Vagina (tissue), 2 donors: ENCODE measurements at regions not wholly inside any gene's neighbourhood (a gene's known extent, or its start where the extent isn't known, plus 50 kb on each side); places are given as distances from the start of the nearest gene placed in this dataset.

ENCODE experiments used
- DNase-seq, 2 donors: peaks; one replicate each; pipeline ENCODE4 v3.0.0-alpha.2; 2017; ENCODE audit errors: extremely low spot score in 2 of 2
- H3K27ac ChIP-seq: fragments of 200-600 bp; sonication (generic); one replicate; pipeline ENCODE4 v1.5.1; 2019
- H3K27me3 ChIP-seq: fragments of 200-600 bp; sonication (generic); one replicate; pipeline ENCODE4 v1.5.1; 2019
- H3K36me3 ChIP-seq, 2 donors: fragments of 200-600 bp; sonication (generic); one replicate each; pipeline ENCODE4 v1.5.1; 2017 to 2019
- H3K4me1 ChIP-seq: fragments of 200-600 bp; sonication (generic); one replicate; pipeline ENCODE4 v1.5.1; 2019
- H3K4me3 ChIP-seq, 2 donors: fragments of 200-600 bp; sonication (generic); 1 replicate in 1 of 2; 2 replicates in 1 of 2; pipeline ENCODE4 v1.5.1; 2016 to 2019
- H3K9me3 ChIP-seq: fragments of 200-600 bp; sonication (generic); one replicate; pipeline ENCODE4 v1.5.1; 2019
- CTCF ChIP-seq, 3 experiments: fragments of 450-650 bp in 2 of 3; fragments of 200-600 bp in 1 of 3; sonication (generic) in 1 of 3; IDR thresholded peaks; one replicate each; pipeline ENCODE4 v1.5.1; 2017 to 2019; ENCODE audit warnings: antibody characterized with exemption in 3 of 3, mild to moderate bottlenecking in 2 of 3, moderate library complexity in 2 of 3
- POLR2A ChIP-seq, 2 donors: fragments of 450-650 bp; IDR thresholded peaks; one replicate each; pipeline ENCODE4 v1.6.1; 2017; ENCODE audit warnings: antibody characterized with exemption in 2 of 2, mild to moderate bottlenecking in 2 of 2, moderate library complexity in 2 of 2
- POLR2AphosphoS5 ChIP-seq, 2 donors: sonication (generic); formaldehyde crosslinking; IDR thresholded peaks; one replicate each; pipeline ENCODE4 v1.9.0; 2017; ENCODE audit warnings: antibody characterized with exemption in 2 of 2, mild to moderate bottlenecking in 2 of 2, low read depth in 1 of 2; ENCODE audit not compliant: insufficient read depth in 1 of 2
- intact Hi-C: fragments of 100-400 bp; cut with DNase I; formaldehyde crosslinking; loops from one replicate; pipeline ENCODE4 v1.15.1; 2023

DNA sequence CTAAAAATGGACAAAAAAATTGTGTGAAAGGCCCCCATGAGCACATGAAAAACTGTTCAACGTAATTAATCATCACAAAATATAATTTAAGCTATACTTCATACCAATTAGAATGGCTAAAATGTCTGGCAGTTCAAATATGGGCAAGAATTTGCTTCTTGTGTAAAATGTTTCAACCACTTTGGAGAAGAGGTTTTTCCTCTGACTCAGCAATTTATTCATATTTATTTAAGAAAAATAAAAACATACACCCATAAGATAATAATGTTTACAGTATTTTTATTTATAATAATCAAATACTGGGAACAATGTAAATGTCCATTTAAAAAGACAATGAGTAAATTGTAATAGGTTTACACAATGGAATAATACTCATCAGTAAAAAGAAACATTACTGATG lies 395.1 kb upstream of the KHDRBS2 start:
- no peaks in the 10 kb centered on the region for H3K9me3 ChIP-seq
- TF ChIP-seq POLR2A (IDR thresholded peaks at IDR 0.05) (no peak), CTCF (IDR thresholded peaks at IDR 0.05) (no peak), POLR2AphosphoS5 (IDR thresholded peaks at IDR 0.05; ENCODE audit: insufficient read depth in 1 of 2, low read depth in 1 of 2) (no peak)
- H3K4me1 ChIP-seq = no peaks in the 10 kb centered on the region
- no peak for DNase-seq
- no peaks in the 10 kb centered on the region for H3K27me3 ChIP-seq
- H3K27ac ChIP-seq = no peak overlapping the region
- H3K4me3 ChIP-seq = no peak overlapping the region
- intact Hi-C loops = no loop called here
- H3K36me3 ChIP-seq = no peaks in the 10 kb centered on the region

DNA sequence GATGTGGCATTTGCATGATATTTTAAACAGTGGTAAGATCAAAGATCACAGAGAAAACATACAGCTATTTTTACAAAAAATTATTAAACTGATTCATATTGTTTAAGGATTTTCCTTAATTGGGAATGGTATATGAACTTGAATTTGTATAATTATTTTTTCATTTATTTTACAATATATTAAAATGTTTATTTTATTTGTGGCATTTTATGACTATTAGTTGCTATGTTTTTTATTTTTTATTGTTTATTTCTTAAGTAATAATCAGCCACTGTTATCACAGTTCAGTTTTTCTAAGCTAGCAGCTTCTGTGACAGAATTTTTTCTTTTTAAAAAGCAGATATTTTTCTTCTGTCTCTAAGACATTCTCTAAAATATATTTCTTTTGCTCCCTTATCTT lies 387.0 kb upstream of the KHDRBS2 start:
- Histone ChIP-seq H3K4me3 (no peak overlapping the region), H3K9me3 (no peaks in the 10 kb centered on the region), H3K27me3 (no peaks in the 10 kb centered on the region), H3K4me1 (no peaks in the 10 kb centered on the region), H3K27ac (no peak overlapping the region), H3K36me3 (no peaks in the 10 kb centered on the region)
- intact Hi-C loops = no loop called here
- no peak for DNase-seq
- no peak for TF ChIP-seq POLR2A (IDR thresholded peaks at IDR 0.05)
- no peak for TF ChIP-seq POLR2AphosphoS5 (IDR thresholded peaks at IDR 0.05; ENCODE audit: insufficient read depth in 1 of 2, low read depth in 1 of 2)
- TF ChIP-seq CTCF (IDR thresholded peaks at IDR 0.05) = no peak

DNA sequence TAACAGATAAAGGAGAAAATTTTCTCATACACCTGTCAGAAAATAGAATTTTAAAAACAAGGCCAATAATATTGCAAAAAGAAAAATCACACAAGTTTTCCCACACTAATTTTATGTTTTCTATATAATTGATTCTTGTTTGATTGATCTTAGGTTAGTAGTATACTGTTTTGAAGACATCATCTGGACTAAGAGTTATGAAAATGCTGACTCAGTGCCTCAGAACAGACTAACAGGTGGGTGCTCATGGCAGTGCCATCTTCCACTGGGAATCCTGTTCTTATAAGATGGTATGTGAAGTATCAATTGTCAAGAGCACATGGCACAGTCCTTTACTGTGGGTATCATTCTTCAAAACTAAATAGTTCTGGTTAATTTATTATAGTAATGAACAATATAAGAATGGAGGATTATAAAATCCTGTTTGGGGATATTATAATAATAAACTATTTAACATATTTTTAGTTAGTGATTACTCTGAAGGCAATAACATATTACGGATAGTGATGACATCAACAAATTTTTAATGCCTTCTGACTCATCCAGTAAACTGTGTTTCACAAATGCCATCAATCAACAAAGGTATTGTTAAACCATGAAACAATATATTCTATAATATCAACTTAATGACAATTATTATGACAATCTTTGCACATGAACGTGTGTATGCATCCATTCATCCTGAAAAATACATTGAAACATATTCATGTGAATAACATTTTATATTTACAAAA lies 384.6 kb upstream of the KHDRBS2 start:
- H3K4me3 ChIP-seq = no peak overlapping the region
- no peaks in the 10 kb centered on the region for H3K9me3 ChIP-seq
- H3K27ac ChIP-seq = no peak overlapping the region
- H3K4me1 ChIP-seq = no peaks in the 10 kb centered on the region
- H3K27me3 ChIP-seq = no peaks in the 10 kb centered on the region
- intact Hi-C loops = no loop called here
- no peak for DNase-seq
- no peaks in the 10 kb centered on the region for H3K36me3 ChIP-seq
- TF ChIP-seq POLR2AphosphoS5 (IDR thresholded peaks at IDR 0.05; ENCODE audit: insufficient read depth in 1 of 2, low read depth in 1 of 2) = no peak
- TF ChIP-seq POLR2A (IDR thresholded peaks at IDR 0.05) = no peak
- TF ChIP-seq CTCF (IDR thresholded peaks at IDR 0.05) = no peak

DNA sequence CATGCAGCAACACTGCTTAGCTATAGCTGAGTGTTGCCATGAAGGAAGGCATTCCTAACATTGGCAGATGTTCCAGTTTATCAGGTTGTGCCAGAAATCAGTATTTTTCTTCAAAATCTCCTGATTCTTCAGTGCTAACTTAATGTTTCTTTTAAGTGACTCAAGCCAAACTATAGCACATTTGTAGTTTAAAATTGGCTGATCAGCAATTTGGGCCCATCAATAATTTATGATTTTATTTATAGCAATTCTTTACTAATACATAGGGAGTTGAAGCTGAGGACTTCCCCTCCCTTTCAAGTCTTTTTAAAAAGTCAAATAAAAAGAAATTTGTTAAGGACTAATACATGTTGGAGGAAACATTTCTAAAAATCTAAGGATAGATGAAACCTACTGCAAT lies 383.8 kb upstream of the KHDRBS2 start:
- no peak overlapping the region for H3K4me3 ChIP-seq
- TF ChIP-seq POLR2A (IDR thresholded peaks at IDR 0.05) (no peak), POLR2AphosphoS5 (IDR thresholded peaks at IDR 0.05; ENCODE audit: insufficient read depth in 1 of 2, low read depth in 1 of 2) (no peak), CTCF (IDR thresholded peaks at IDR 0.05) (no peak)
- no peaks in the 10 kb centered on the region for H3K9me3 ChIP-seq
- no peaks in the 10 kb centered on the region for H3K36me3 ChIP-seq
- H3K4me1 ChIP-seq = no peaks in the 10 kb centered on the region
- DNase-seq = no peak
- intact Hi-C loops = no loop called here
- no peaks in the 10 kb centered on the region for H3K27me3 ChIP-seq
- no peak overlapping the region for H3K27ac ChIP-seq

GRCh38 chr6:62652692-62653328 lies 366.8 kb upstream of the KHDRBS2 start:
- H3K27ac ChIP-seq = no peak overlapping the region
- no peak overlapping the region for H3K4me3 ChIP-seq
- H3K4me1 ChIP-seq = no peaks in the 10 kb centered on the region
- intact Hi-C loops = no loop called here
- no peaks in the 10 kb centered on the region for H3K36me3 ChIP-seq
- DNase-seq = no peak
- H3K9me3 ChIP-seq = peaks cover 17% of the 10 kb centered on the region
- H3K27me3 ChIP-seq = no peaks in the 10 kb centered on the region
- TF ChIP-seq POLR2AphosphoS5 (IDR thresholded peaks at IDR 0.05; ENCODE audit: insufficient read depth in 1 of 2, low read depth in 1 of 2) (no peak), CTCF (IDR thresholded peaks at IDR 0.05) (no peak), POLR2A (IDR thresholded peaks at IDR 0.05) (no peak)
